NCI-H526 (cell line): ENCODE measurements at regions not wholly inside any gene's neighbourhood (a gene's known extent, or its start where the extent isn't known, plus 50 kb on each side); places are given as distances from the start of the nearest gene placed in this dataset.

Source experiments
- DNase-seq, 2 experiments: peaks; one replicate each; lab custom pipeline; 2025; lab: John Stamatoyannopoulos, UW

DNA sequence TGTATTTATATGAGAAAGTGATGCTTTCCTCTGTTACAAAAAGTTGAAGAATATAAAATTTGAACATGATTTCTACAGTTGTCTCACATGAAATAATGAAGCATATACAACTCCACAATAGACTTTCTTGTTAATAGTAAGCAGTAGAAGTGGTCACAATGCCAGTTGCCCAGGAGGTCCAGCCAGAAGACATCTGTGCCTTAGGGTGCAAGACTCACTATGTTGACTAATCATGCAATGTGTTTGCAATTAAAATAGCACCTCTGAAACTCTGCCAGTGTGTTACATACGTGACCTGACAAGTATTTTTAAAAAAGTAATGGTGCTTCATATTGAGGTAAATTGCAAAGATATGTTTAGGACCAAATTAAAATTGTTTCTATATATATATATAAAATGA, 547.2 kb downstream of the ETV1 start:
- DNase-seq: no peak

DNA sequence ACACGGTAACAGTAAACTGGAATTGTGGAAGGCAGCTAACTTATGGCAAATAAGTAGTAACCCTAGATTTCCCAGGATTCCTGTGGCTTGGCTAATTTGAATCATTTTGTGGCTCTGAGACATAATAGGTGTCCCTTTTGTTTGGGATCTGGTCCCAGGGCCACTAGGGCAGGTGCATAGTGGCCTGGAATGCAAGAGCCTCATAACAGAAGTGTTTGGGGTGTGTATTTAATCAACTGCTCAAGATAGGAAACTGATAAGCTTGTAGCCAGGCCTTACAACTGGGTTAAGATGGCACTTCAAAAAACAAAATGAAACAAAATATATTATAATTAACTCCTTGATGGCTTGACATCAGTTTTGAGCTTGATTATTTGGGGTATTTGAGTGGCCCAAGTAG, 541.8 kb downstream of the ETV1 start:
- DNase-seq: no peak

DNA sequence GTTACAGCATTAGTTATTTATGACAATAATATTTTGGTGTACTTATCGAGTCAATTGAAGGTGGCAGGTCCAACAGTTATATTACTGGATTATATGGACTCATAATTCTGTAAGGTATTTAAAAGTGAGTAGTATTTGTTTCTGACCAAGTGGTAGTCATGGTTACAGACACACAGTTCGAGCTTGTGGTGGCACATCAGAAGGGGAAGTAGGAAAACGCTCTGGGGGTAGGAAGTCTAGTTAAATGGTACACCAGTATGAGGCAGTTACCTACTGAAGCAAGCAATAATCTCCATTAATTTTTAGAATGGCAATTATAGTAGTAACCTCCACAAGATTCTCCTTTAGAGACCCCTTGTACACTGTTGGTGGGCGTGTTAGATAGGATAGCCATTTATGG, 541.2 kb downstream of the ETV1 start:
- no peak for DNase-seq

- no peak for DNase-seq
These were observed 540.0 kb downstream of the ETV1 start for GRCh38 chr7:13449460-13449859.

DNA sequence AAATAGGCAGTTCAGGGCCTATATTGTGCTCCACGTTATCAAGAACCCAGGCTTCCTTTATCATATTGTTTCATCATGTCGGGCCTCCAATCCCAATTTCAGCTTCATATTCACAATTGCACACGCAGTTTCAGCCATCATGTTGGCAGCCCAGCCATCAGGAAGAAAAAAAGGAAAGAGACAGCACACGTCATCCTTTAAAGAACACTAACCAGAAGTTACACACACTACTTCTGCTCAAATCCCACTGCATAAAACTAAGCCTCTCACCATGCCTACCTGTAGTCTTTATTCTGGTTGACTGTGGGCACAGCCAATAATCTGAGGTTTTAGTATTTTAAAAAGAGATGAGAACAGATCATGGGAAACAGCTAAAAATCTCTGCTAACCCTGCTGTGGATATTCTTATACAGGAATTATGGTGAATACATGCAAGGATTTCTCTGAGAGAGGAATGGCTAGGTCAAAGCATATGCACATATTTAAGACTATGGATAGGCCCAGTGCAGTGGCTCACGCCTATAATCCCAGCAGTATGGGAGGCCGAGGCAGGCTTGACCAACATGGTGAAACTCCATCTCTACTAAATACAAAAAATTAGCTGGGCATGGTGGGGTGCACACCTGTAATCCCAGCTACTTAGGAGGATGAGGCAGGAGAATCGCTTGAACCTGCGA, 534.4 kb downstream of the ETV1 start:
- DNase-seq: no peak

DNA sequence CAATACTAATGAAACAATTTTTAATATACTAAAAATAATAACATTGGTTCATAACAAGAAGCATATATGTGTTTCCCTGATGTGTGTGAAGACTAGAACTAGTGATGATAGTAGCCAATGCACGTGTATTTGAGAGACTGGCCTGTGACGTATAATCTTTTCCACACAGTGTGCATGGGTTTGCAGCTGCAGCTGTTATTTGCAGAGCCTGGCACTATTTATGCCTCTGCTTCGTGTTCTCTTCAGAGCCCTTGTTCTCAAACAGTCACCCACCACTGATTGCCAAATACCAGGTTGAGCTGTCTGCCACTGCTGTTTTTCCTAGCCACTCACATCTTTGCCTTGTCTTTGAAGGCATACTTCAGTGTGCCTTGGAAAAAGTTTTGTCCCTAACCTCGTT, 531.7 kb downstream of the ETV1 start:
- DNase-seq: no peak

GRCh38 chr7:13466874-13467547, 522.5 kb downstream of the ETV1 start:
- DNase-seq: no peak

GRCh38 chr7:13476881-13477444, 512.5 kb downstream of the ETV1 start:
- DNase-seq: no peak

GRCh38 chr7:13489386-13489785, 500.1 kb downstream of the ETV1 start:
- DNase-seq: no peak

DNA sequence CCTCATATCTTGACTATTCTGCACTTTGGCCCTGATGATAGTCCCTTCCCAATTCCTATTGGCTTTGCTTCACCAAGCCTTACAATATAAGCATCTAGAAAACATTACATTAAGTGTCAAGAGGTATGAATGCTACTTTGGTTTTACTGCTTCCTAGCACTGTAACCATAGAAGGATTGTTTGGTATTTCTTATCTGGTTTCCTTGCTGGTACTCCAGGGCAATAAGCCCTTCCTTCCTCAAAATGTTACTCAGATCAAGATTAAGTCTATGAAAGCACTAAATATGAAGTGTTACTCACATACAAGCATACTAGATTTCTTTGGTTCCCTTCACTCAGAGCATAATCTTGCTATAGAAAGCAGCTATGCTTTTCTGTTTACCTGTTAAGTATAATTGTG, 492.5 kb downstream of the ETV1 start:
- DNase-seq: no peak

DNA sequence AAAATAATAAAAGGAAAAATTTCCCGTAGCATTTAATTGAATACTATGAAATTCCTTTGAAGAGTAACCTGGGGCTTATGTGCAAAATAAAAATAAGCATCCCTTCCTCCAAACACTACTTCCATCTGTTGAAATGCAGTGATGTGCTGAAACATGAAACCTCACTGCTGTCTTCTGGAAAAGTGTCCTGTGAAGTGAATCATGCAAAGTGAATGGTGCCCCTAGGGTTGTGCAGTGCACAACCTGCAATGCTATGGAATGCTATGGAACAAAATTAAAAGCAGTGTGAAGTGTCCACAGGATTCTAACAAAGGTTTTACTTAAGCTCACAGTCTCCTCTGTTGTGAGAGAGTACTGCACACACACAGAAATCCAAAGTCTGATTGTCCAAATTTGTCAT, 480.9 kb downstream of the ETV1 start:
- DNase-seq: no peak

DNA sequence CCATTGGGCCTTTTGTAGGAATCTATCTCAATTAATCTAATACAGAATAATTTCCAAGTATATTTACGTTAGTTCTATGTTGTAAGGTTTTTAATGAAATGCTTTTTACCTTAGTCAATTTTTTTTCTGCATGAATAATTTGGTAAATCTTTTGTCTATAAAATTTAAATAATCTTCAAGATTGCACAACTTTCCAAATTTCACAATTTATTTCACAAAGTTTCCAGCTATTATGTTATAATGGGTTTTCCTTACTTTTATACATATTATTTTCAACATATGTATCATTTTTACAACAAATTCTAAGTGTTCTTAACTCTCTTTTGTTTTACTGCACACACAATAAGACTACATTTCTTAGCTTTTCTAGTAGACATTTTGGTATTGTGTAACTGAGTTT, 470.7 kb downstream of the ETV1 start:
- DNase-seq: no peak

GRCh38 chr7:13524076-13524475, 465.4 kb downstream of the ETV1 start:
- DNase-seq: no peak

DNA sequence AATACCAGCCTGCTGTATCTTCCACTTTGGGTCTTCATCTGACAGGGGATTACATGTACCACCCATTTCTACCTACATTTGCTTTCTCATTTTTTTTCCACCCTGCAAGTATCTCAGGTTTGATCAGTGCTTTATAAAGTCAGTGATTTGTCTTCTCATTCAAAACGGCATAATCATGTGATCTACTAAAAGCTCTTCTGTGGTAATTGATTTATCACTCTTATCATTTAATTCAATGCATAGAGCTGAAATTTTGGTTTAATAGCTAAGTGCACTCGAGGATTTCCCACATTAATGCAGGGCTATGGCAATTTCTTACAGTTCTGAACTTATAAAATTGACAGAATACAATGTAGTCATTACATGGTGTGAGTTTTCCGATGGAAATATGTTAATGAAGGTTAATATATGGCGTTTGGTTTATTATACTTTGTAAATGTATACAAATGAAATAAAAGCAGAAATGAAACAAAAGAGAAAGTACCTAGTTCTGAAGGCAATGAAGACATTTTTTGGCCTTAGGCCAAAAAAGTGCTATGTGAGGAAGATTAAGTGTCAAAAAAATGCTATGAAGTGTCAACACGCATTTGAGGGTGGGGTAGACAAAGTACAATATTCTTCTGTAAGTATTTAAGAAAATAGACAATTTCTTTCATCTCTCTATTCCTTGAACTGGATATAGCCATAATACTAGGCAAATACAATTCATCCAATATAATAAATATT, 457.3 kb downstream of the ETV1 start:
- DNase-seq: no peak

DNA sequence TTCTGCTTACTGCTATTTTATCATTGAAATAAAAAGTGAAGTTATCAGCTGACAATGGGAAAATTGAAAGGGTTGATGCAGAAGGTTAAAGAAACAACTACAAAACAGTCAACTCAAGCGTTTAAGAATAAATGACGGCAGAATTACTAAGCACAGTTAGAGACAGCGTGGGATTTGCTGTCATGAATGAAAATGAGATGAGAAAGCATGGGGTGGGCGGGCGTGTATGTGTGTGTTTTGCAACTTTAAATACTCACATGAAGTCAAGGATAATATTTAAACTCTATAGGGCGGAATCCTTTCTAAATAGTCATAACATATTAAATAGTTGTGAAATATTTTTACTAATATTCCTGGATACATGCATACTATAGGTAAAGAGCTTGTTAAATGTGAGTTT, 450.8 kb downstream of the ETV1 start:
- no peak for DNase-seq

- no peak for DNase-seq
These were observed 449.0 kb downstream of the ETV1 start for GRCh38 chr7:13540429-13540828.

DNA sequence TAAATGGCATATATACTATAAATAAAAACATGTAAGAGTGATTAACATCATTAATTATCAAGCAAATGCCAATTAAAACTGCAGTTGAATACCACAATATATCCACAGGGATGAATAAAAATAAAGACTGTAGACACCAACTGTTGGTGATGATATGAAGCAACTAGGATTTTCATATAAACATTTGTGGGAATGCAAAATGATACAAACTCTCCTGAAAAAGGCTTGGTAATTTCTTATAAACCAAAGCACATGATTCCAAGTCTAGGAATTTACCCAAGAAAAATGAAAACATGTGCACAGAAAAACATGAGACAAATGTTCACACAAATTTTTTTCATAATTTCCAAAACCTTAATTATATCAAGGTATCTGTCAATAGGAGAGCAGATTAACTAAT, 448.1 kb downstream of the ETV1 start:
- no peak for DNase-seq

DNA sequence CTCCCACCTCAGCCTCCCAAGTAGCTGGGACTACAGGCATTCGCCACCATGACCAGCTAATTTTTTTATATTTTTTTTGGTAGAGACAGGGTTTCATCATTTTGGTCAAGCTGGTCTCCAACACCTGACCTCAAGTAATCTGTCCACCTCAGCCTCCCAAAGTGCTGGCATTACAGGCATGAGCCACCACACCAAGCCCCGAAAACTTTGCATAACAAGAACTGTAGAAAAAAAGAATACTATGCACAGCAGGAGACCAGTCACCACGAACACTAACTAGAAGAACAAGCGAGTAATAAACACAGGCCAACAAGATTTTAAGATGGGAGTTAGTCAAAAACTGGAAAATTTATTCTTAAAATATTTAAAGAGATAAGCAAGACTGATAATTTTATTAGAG, 447.0 kb downstream of the ETV1 start:
- DNase-seq: no peak

DNA sequence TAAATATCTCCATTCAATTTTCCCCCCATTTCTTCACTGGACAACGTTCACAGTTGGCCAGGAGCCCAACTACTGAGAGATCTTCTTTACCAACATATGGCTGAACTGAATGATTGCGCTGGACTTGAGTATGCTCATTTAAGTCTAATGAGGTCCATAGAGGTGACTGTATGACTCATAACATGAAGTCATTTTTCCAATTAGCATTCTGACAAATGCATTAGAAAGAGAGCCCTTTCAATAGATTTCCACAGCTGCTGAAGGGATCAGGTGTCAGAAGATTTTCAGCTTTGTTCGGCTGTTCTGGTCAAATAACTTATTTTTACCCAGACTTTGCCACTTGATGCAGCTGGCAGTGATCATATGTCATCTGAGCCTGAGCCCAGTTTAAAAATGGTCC, 438.0 kb downstream of the ETV1 start:
- no peak for DNase-seq

DNA sequence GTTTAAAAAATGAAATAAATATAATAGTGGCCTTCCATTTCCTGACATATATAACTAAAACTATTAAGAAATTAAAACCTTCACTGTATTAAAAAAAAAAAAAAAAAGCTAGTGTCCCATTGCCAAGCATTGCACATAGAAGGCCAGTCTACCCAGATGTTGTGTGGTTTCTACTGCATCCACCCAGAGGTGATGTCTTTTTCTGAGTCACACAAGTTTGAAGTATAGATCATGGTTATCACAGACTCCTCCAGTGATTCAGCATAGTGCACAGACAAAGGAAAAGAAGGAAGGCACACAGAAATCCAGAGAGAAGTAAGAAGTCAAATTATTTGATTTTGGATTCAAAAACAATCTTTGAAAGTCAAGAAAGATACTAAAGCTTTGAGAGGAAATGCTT, 429.0 kb downstream of the ETV1 start:
- DNase-seq: no peak

GRCh38 chr7:13563257-13563656, 426.2 kb downstream of the ETV1 start:
- DNase-seq: no peak

DNA sequence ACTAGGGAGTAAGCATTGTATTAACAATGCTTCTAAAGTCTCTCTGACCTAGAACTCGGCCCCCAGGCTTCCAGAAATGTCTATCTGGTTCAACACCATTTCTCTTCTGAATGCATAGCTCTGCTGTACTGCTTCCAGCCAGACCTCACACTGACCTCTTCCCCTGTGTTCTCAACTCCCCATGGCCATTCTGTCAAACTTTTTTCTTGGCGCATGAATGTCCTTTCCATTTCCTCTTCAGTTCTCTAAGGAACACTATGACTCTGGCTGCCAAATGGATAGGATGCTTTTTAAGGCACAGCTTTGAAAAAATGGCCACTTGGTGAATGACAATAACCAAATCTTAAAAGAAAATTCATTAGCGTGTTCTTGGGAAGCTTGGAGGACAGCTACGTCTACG, 425.8 kb downstream of the ETV1 start:
- no peak for DNase-seq

DNA sequence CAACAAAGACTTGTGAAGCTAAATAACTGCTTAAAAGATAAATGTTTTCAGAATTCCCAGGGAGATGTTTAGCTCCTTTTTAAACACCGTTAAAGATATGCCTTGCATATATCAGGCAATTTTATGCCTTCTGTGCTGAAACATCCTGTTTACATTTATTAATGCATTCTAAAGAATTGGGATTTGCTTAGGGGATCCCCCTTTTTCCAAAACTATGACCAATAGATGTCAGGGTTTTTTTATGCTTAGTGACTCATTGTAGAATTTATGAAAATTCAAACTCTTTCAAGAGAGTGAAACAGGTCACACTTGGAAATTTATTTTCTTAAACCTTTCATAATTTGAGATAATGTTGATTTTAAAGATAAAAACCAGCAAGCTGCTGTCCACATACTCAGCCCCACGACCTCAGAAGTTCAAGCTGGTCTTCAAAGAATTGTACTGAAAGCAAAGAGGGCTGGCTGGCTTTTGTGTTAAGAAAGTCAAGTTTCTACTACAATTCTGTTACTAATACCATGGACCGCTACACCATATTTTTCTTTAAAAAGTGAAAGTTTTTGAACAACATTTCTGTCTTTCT, 411.8 kb downstream of the ETV1 start:
- DNase-seq: no peak
